Erythroblast (primary cell): ENCODE measurements at regions not wholly inside any gene's neighbourhood (a gene's known extent, or its start where the extent isn't known, plus 50 kb on each side); places are given as distances from the start of the nearest gene placed in this dataset.

Experiments
- DNase-seq, 2 experiments: peaks; one replicate each; lab custom pipeline; 2025; lab: John Stamatoyannopoulos, UW
- GATA1 ChIP-seq: IDR thresholded peaks from 2 replicates; pipeline ENCODE4 v1.6.1; 2011; ENCODE audit warnings: low read depth, mild to moderate bottlenecking, control low read depth, low read length, moderate library complexity
- POLR2A ChIP-seq: IDR thresholded peaks from 2 replicates; pipeline ENCODE4 v1.6.1; 2011; ENCODE audit warnings: mild to moderate bottlenecking, low read length

DNA sequence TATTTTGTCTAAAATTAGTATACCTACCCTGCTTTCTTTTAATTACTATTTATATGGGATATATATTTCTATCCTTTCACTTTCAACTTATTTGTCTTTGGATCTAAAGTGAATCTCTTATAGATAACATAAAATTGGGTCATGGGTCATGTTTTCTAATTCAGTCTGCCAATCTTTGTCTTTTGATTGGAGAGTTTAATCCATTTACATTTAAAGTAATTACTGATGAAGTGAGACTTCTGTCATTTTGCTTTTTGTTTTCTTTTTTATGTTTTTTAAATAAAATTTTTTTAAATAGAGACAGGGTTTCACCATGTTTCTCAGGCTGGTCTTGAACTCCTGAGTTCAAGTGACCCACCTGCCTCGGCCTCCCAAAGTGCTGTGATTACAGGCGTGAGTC is 50.5 kb upstream of the PRDM1 start:
- no peak for TF ChIP-seq GATA1
- no peak for TF ChIP-seq POLR2A

GRCh38 chr6:106033806-106034205 is 52.3 kb upstream of the PRDM1 start:
- DNase-seq = no peak
- no peak for TF ChIP-seq POLR2A

More for the DNA sequence above, 50.5 kb upstream of the PRDM1 start:
- DNase-seq = no peak

GRCh38 chr6:106027758-106028157 is 58.4 kb upstream of the PRDM1 start:
- TF ChIP-seq GATA1 (no peak), POLR2A (no peak)
- no peak for DNase-seq

GRCh38 chr6:106026748-106027715 is 59.1 kb upstream of the PRDM1 start:
- no peak for TF ChIP-seq GATA1
- TF ChIP-seq POLR2A = no peak
- DNase-seq = no peak

DNA sequence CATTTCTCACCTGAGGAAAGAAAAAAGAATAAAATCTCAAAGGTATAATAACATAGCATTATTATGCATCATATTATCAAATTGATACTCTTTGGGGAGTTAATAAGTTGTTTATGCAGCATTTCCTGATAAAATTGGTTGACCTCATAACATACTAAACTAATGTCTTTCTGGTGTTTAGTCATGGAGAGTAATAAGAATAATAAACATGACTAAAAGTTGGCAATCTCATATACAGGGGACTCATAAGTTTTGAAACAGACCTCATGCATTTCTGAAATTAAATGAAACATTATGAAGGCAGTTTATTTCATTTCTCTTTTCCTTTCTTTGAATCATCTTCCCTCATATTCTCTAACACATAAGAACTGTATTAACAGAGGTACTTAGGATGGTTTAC is 60.5 kb upstream of the PRDM1 start:
- DNase-seq = no peak
- TF ChIP-seq GATA1 = no peak
- TF ChIP-seq POLR2A = no peak

DNA sequence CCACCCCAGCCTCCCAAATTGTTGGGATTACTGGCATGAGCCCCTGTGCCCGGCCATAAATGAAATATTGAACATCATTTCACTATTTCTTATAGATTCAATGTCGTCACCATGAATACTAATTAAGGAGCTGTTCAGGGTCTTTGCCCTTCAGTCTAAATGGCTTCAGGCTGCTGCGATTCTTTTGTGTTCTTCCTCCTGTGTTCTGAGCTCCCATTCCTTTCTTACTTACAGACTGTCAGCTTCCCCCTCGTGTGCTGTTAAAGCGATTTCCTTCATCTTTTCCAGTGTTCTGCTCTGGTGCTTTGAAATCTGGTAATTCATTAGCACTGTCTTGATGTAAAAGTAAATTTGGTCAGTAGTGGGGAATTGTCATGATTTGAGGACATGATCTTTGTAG is 63.3 kb upstream of the PRDM1 start:
- TF ChIP-seq POLR2A = no peak
- TF ChIP-seq GATA1 = no peak
- no peak for DNase-seq

- no peak for DNase-seq
- no peak for TF ChIP-seq GATA1
- no peak for TF ChIP-seq POLR2A
These were observed 68.7 kb upstream of the PRDM1 start for GRCh38 chr6:106017454-106017853.

DNA sequence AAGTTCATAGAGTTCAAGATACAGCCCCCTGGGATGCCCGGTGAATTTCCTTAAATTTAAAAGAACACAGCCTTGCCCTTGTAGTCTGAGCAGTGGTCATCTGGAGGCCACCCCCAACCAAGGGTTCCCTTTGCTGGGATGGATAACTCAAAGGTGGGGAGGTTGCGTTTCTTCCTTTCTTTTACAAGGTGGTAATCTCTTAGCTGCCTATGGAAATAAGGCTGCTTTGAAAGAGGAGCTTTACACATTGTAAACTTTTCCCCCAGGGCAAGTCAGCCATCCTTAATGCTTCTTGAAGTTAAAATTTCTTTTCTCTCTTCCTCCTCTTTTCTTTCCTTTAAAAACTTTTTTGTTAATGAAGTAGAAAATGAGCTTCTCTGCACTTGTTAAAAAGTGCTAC is 71.2 kb upstream of the PRDM1 start:
- no peak for DNase-seq
- TF ChIP-seq POLR2A (no peak), GATA1 (no peak)

DNA sequence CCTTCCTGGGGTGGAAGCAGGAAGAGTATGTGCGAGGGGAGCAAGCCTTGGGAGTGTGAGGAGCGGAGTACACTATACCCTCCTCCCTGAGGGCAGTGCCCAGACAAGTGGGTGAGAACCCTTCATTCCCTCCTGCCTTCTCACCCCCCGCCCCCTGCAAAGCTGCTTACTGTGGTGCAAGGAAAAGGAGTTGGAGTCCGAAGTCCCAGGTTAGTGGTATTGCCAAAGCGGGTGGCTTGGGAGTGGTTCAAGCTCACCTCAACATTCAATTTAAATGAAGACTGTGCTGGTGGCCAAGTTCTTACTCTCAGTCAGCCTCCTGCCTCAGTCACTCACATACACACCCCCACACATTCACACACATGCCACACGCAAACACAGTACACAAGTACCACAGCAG is 74.7 kb upstream of the PRDM1 start:
- TF ChIP-seq POLR2A = no peak
- TF ChIP-seq GATA1 = no peak
- DNase-seq = no peak

GRCh38 chr6:106005954-106006353 is 80.2 kb upstream of the PRDM1 start:
- DNase-seq = no peak
- TF ChIP-seq GATA1 = no peak
- no peak for TF ChIP-seq POLR2A

DNA sequence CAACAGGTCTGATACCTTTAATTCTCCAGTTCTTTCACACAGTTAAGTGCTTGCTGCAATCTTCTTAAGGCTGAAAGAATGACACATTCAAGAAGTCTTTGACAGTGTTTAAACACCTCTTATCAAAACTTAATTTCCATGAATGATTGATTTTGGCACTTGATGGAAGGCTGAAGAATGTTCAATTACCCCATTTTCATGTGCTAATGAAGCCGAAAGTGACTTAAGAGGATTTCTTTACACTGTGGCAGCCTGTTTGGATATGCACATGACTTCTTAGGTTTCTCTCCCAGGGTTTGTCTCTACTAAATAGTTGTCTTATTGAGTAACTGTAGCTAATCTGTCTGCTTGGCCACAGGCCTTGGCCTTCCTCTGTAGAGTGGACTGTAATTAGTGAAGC is 81.1 kb upstream of the PRDM1 start:
- DNase-seq = no peak

DNA sequence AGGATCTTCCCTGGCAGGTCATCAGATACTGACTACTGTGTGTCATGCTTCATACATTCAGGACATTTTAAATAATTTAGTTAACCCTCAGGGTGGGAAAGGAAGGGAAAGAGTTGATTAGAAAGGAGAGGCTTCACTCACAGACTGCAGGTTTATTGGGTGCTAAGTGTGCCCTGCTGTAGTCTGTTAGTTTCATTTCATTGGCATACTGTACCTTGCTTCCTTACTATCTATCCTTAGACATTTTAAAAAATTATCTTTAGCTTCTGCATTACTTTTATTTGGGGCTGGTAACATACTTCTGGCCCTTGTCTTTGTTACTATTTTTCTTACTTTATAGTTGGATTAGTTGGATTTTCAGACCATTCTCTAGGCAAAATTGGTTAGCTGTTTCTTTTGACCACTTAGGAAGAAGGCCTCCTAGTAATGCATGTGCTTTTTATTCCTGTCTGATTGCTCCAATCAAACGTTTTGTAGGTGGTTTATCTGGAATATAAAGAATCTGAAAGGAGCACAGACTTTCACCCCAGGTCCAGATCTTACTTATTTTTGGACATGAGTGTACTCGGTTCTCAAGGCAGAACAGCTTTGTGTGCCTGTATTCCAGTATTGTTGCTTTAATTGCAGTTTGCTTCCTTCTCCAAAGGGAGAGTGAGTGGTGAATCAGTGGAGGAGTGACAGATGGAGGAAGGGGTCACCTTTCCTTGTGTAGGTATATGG is 82.7 kb upstream of the PRDM1 start:
- no peak for TF ChIP-seq GATA1
- TF ChIP-seq POLR2A = no peak
- no peak for DNase-seq

More for the DNA sequence above, 81.1 kb upstream of the PRDM1 start:
- TF ChIP-seq POLR2A (no peak), GATA1 (no peak)

- DNase-seq = no peak
- TF ChIP-seq GATA1 (no peak), POLR2A (no peak)
These were observed 84.1 kb upstream of the PRDM1 start for GRCh38 chr6:106002005-106002404.

DNA sequence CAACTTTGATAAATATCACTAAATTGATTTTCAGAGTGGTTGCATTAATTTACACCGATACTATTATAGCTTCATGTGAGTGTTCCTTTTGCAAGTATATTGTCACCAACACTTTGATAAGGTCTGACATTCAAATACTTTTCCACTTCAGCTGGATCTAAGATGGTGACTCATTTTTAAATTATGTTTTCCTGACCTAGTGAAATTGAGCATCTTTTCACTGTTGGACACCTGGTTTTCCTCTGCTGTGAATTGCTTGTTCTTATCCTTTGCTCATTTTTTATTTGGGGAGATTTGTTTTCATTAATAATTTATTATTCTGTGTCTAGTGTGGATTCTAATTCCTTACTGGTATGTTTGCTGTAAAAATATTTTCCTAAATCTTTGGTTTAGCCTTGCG is 85.2 kb upstream of the PRDM1 start:
- no peak for TF ChIP-seq GATA1
- TF ChIP-seq POLR2A = no peak
- no peak for DNase-seq
